Neuron (in vitro differentiated cells): ENCODE measurements at regions not wholly inside any gene's neighbourhood (a gene's known extent, or its start where the extent isn't known, plus 50 kb on each side); places are given as distances from the start of the nearest gene placed in this dataset.
"Not testable (repeated sequence)": the region's sequence is repeated elsewhere in the genome, so short reads cannot be mapped to it uniquely, and the experiment has no call there.

ENCODE experiments used
- H2AFZ ChIP-seq: one replicate; pipeline ENCODE4 v1.6.1; 2013; ENCODE audit warnings: low read depth, mild to moderate bottlenecking, inconsistent platforms, low read length, moderate library complexity
- H3K27me3 ChIP-seq: one replicate; pipeline ENCODE4 v1.6.1; 2013; ENCODE audit warnings: low read length; ENCODE audit not compliant: insufficient read depth
- H3K36me3 ChIP-seq: one replicate; pipeline ENCODE4 v1.6.1; 2013; ENCODE audit warnings: low read length; ENCODE audit not compliant: insufficient read depth
- H3K4me1 ChIP-seq: one replicate; pipeline ENCODE4 v1.6.1; 2013; ENCODE audit warnings: low read length; ENCODE audit not compliant: insufficient read depth
- H3K4me3 ChIP-seq: 2 replicates; pipeline ENCODE4 v1.5.1; 2013; ENCODE audit warnings: mild to moderate bottlenecking, low read length, moderate library complexity
- H3K9me3 ChIP-seq: one replicate; pipeline ENCODE4 v1.6.1; 2013; ENCODE audit warnings: low read length

GRCh38 chr18:78247615-78248289, 731.9 kb upstream of the SALL3 start:
- Histone ChIP-seq H2AFZ (no peak overlapping the region), H3K27me3 (peaks cover 5% of the 10 kb centered on the region), H3K4me1 (peaks cover 15% of the 10 kb centered on the region), H3K9me3 (no peaks in the 10 kb centered on the region), H3K4me3 (no peak overlapping the region), H3K36me3 (no peaks in the 10 kb centered on the region)

- no peaks in the 10 kb centered on the region for H3K9me3 ChIP-seq
- H2AFZ ChIP-seq = no peak overlapping the region
- H3K27me3 ChIP-seq = no peaks in the 10 kb centered on the region
- no peaks in the 10 kb centered on the region for H3K36me3 ChIP-seq
- H3K4me3 ChIP-seq = no peak overlapping the region
- no peaks in the 10 kb centered on the region for H3K4me1 ChIP-seq
Observed at GRCh38 chr18:78255013-78255412, 724.6 kb upstream of the SALL3 start.

DNA sequence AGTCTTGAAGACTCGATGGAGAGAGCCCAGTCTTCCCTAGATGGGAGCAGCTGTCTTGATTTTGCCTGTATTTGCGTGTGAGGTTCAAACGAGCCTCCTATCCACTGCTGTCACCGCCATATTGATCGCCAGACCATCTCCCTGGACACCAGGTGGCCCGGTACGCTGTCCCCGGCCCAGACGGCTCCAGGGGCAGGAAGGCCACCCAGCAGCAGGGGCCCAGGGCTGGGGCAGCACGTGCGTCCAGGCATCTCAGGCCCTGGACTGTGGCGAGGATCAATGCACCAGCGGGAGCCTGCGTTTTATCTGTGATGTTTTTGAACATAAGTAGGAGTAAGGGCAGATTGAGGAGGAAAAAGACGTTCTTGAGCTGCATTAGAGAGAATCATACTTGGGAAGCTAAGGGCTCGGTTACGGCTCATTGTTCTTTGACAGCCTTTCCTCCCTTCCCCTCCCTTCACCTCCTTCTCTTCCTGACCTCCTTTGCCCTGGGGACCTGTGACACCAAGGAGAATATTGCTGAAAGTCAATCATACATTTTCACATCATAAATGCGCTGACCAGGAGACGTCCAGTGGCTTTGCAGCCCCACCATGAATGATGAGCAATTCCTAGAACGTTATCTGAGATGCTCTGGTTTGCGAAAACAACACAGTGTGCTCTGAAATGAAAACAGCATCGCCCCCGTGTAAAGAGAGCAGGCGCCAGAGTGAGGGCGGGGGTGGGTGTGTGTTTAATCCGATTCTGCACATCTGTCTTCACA, 711.2 kb upstream of the SALL3 start:
- no peaks in the 10 kb centered on the region for H3K27me3 ChIP-seq
- no peaks in the 10 kb centered on the region for H3K4me1 ChIP-seq
- no peak overlapping the region for H3K4me3 ChIP-seq
- H2AFZ ChIP-seq = no peak overlapping the region
- no peaks in the 10 kb centered on the region for H3K36me3 ChIP-seq
- no peaks in the 10 kb centered on the region for H3K9me3 ChIP-seq

DNA sequence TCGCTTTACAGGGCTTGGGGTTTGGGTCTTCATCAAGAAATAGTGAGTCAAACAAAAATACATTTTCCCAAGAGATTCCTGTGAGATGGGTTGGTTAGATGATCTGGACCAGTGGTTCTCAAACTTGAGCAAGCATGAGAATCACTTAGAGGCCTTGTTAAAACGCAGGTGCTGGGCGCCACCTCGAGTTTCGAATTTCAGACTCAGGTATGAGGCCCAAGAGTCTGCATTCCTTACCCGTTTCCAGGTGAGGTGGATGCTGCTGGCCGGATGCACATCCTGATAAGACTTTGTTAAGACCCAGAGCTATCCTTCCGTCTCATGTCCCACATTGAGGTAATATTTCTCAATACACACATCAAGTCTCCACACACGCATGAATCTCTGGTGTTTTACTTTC, 707.8 kb upstream of the SALL3 start:
- Histone ChIP-seq H3K9me3 (no peaks in the 10 kb centered on the region), H3K27me3 (no peaks in the 10 kb centered on the region), H3K4me1 (no peaks in the 10 kb centered on the region), H2AFZ (no peak overlapping the region), H3K36me3 (no peaks in the 10 kb centered on the region), H3K4me3 (no peak overlapping the region)

- no peaks in the 10 kb centered on the region for H3K9me3 ChIP-seq
Observed at GRCh38 chr18:78273876-78274275, 705.7 kb upstream of the SALL3 start.

DNA sequence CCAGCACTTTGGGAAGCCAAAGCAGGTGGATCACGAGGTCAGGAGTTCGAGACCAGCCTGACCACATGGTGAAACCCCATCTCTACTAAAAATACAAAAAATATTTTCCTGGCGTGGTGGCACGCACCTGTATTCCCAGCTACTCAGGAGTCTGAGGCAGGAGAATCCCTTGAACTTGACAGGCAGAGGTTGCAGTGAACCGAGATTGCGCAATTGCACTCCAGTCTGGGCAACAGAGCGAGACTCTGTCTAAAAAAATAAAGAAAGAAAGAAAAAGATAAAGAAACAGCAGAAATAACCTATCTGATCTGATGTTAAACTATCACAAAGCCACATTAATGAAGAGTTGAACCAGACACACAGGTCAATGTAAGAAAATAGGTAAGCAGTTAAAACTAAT, 696.2 kb upstream of the SALL3 start:
- H3K4me3 ChIP-seq, H3K27me3 ChIP-seq, H3K4me1 ChIP-seq, H2AFZ ChIP-seq, H3K36me3 ChIP-seq, H3K9me3 ChIP-seq: not testable (repeated sequence)

More at GRCh38 chr18:78273876-78274275, 705.7 kb upstream of the SALL3 start:
- Histone ChIP-seq H3K27me3 (no peaks in the 10 kb centered on the region), H3K4me1 (no peaks in the 10 kb centered on the region), H3K4me3 (no peak overlapping the region), H2AFZ (no peak overlapping the region), H3K36me3 (no peaks in the 10 kb centered on the region)

- Histone ChIP-seq H3K4me3 (no peak overlapping the region), H3K36me3 (no peaks in the 10 kb centered on the region), H3K27me3 (peaks cover 3% of the 10 kb centered on the region), H3K4me1 (no peaks in the 10 kb centered on the region), H2AFZ (no peak overlapping the region), H3K9me3 (no peaks in the 10 kb centered on the region)
Observed at GRCh38 chr18:78292618-78293380, 686.8 kb upstream of the SALL3 start.

- Histone ChIP-seq H2AFZ (no peak overlapping the region), H3K4me3 (no peak overlapping the region), H3K27me3 (peaks cover 3% of the 10 kb centered on the region), H3K36me3 (no peaks in the 10 kb centered on the region), H3K9me3 (no peaks in the 10 kb centered on the region), H3K4me1 (no peaks in the 10 kb centered on the region)
Observed at GRCh38 chr18:78293540-78293939, 686.1 kb upstream of the SALL3 start.

- no peaks in the 10 kb centered on the region for H3K36me3 ChIP-seq
- no peak overlapping the region for H2AFZ ChIP-seq
- H3K4me3 ChIP-seq = no peak overlapping the region
- peaks cover 3% of the 10 kb centered on the region for H3K27me3 ChIP-seq
- no peaks in the 10 kb centered on the region for H3K9me3 ChIP-seq
- no peaks in the 10 kb centered on the region for H3K4me1 ChIP-seq
Observed at GRCh38 chr18:78293940-78294541, 685.6 kb upstream of the SALL3 start.

DNA sequence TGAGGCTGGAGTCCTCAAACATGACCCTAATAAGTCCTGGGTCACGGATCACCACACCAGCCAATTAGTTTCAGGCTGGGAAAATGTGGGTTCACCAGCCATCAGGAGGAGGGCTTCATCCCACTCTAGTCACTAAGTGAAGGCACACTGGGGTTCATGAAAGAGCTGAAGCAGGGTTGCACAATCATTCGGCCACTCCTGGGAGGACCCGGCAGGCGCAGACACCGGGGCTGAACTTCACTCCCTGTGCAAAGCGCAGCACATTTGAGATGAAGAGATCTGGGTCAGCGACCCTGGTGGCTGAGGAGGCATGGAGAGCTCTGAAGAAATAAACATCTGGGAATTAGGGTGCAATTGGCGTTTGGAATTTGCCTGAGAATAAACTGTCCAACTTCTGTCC, 684.4 kb upstream of the SALL3 start:
- H3K4me3 ChIP-seq = no peak overlapping the region
- H3K9me3 ChIP-seq = no peaks in the 10 kb centered on the region
- H2AFZ ChIP-seq = no peak overlapping the region
- H3K36me3 ChIP-seq = no peaks in the 10 kb centered on the region
- peaks cover 3% of the 10 kb centered on the region for H3K27me3 ChIP-seq
- no peaks in the 10 kb centered on the region for H3K4me1 ChIP-seq

- Histone ChIP-seq H3K9me3 (no peaks in the 10 kb centered on the region), H3K27me3 (peaks cover 3% of the 10 kb centered on the region), H3K36me3 (no peaks in the 10 kb centered on the region), H3K4me1 (no peaks in the 10 kb centered on the region), H3K4me3 (no peak overlapping the region), H2AFZ (no peak overlapping the region)
Observed at GRCh38 chr18:78296166-78296565, 683.5 kb upstream of the SALL3 start.

DNA sequence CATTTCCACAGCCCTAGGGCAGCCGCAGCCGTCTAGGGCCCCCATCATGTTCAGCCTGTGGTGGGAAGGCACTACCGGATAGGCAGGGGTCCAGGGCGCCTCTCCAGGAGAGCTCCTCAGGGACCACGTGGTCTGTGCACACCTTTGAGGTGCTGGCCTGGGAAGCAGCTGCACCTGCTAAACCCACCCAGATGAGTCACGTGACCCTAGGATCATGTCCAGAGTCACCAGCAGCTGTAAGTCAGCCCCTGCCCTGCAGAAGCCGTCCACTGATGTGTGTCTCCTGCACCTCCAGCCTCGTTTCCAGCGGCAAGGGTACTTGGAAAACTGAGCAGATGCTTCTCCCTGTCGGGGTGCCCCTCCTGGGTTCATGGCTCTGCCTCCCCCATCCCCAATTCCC, 682.6 kb upstream of the SALL3 start:
- H3K27me3 ChIP-seq = peaks cover 3% of the 10 kb centered on the region
- H3K9me3 ChIP-seq = no peaks in the 10 kb centered on the region
- H3K4me3 ChIP-seq = no peak overlapping the region
- H3K36me3 ChIP-seq = no peaks in the 10 kb centered on the region
- no peaks in the 10 kb centered on the region for H3K4me1 ChIP-seq
- no peak overlapping the region for H2AFZ ChIP-seq
